Glutamatergic neuron (in vitro differentiated cells): ENCODE measurements at regions not wholly inside any gene's neighbourhood (a gene's known extent, or its start where the extent isn't known, plus 50 kb on each side); places are given as distances from the start of the nearest gene placed in this dataset.

Experiments used
- DNase-seq: peaks from one replicate; pipeline ENCODE4 v3.0.0; 2022
- H3K27ac Mint-ChIP-seq: one replicate; pipeline ENCODE4 v1.8.0; 2020; ENCODE audit warnings: mild to moderate bottlenecking, mixed read lengths, inconsistent platforms; ENCODE audit not compliant: unreplicated experiment
- H3K27me3 Mint-ChIP-seq: one replicate; pipeline ENCODE4 v1.8.0; 2020; ENCODE audit warnings: mild to moderate bottlenecking, moderate library complexity, mixed read lengths, inconsistent platforms; ENCODE audit not compliant: unreplicated experiment
- H3K36me3 Mint-ChIP-seq: one replicate; pipeline ENCODE4 v1.8.0; 2020; ENCODE audit warnings: mild to moderate bottlenecking, mixed read lengths, inconsistent platforms; ENCODE audit not compliant: unreplicated experiment
- H3K4me1 Mint-ChIP-seq: one replicate; pipeline ENCODE4 v1.8.0; 2020; ENCODE audit warnings: mild to moderate bottlenecking, low read depth, mixed read lengths, inconsistent platforms; ENCODE audit not compliant: unreplicated experiment
- H3K4me3 Mint-ChIP-seq: one replicate; pipeline ENCODE4 v1.8.0; 2020; ENCODE audit warnings: mild to moderate bottlenecking, mixed read lengths, inconsistent platforms; ENCODE audit not compliant: unreplicated experiment
- H3K9me3 Mint-ChIP-seq: one replicate; pipeline ENCODE4 v1.8.0; 2020; ENCODE audit warnings: mild to moderate bottlenecking, moderate library complexity, mixed read lengths, inconsistent platforms; ENCODE audit not compliant: unreplicated experiment
- TF ChIP-seq, protein P1 (sequence below): fragments of 200-600 bp; sonication (generic); IDR thresholded peaks from one replicate; pipeline ENCODE4 v1.5.0; 2021; ENCODE audit not compliant: partially characterized antibody, unreplicated experiment

DNA sequence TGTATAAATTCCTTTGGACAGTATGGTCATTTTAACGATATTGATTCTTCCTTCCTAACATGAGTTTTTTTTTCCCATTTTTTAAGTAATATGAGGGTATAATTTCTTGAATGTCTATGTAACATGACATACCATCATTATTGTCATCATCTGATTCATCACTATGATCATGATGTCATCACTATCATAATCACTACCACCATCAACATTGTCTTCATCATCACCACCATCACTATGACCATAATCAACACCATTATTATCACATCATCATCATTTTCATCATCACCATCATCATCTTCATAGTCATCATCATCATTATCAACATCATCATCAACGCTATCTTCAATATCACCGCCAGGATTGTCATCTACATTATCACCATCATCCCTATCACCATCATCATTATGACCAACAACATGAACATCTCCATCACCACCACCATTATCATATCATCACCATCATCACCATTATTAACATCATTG, 1377.2 kb downstream of the CDY2B start:
- Mint-ChIP-seq H3K27ac (no peak overlapping the region), H3K36me3 (no peaks in the 10 kb centered on the region), H3K4me3 (no peak overlapping the region), H3K27me3 (no peaks in the 10 kb centered on the region), H3K4me1 (peaks cover 1% of the 10 kb centered on the region), H3K9me3 (no peaks in the 10 kb centered on the region)
- TF ChIP-seq, protein P1, sequence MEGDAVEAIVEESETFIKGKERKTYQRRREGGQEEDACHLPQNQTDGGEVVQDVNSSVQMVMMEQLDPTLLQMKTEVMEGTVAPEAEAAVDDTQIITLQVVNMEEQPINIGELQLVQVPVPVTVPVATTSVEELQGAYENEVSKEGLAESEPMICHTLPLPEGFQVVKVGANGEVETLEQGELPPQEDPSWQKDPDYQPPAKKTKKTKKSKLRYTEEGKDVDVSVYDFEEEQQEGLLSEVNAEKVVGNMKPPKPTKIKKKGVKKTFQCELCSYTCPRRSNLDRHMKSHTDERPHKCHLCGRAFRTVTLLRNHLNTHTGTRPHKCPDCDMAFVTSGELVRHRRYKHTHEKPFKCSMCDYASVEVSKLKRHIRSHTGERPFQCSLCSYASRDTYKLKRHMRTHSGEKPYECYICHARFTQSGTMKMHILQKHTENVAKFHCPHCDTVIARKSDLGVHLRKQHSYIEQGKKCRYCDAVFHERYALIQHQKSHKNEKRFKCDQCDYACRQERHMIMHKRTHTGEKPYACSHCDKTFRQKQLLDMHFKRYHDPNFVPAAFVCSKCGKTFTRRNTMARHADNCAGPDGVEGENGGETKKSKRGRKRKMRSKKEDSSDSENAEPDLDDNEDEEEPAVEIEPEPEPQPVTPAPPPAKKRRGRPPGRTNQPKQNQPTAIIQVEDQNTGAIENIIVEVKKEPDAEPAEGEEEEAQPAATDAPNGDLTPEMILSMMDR: no peak
- no peak for DNase-seq

DNA sequence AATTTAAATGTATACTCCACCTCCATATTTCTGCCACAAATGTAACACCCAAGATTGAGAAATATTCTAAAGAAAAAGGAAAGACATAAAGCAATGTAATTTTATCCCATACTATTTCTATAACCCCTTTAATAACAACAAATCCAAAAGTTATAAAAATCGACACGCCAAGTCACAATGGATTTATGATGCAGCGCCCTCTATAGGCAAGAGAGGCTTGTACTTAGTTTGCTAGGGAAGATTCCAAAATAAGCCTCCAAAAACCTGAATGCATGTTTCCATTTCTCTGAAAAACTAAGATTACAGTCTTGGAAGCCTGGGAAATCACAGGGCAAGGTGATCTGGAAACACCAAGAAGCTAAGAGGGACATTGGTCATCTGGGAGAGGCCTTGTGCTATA, 1389.3 kb downstream of the CDY2B start:
- Mint-ChIP-seq H3K27ac (no peak overlapping the region), H3K4me1 (no peaks in the 10 kb centered on the region), H3K27me3 (no peaks in the 10 kb centered on the region), H3K36me3 (no peaks in the 10 kb centered on the region), H3K4me3 (no peak overlapping the region), H3K9me3 (no peaks in the 10 kb centered on the region)
- TF ChIP-seq, protein P1: peak; percentile 32
- no peak for DNase-seq

DNA sequence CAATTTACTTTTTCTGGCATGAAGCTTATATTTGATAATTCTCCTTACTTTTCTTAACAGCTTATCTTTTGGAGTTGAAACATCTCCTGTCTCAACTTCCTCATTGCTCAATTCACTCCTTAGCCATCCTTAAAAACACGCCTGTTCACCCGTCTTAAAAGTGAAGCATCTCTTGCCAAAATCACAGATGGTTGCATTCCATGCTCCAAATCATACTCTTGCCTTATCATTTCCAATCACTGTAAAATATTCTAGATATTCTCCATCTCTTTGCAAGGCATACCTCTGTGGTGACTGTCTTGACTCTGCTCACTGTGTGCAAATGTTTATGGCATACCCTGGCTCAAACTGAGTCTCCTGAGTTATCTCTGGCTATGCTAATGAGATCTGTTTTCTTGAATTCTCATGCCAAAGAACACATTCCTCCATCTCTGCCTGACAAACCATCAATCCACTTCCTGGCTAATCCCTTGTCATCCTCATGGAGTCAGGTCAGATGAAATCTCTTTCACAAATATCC, 1393.3 kb downstream of the CDY2B start:
- no peaks in the 10 kb centered on the region for H3K4me1 Mint-ChIP-seq
- H3K27ac Mint-ChIP-seq: no peak overlapping the region
- H3K36me3 Mint-ChIP-seq: no peaks in the 10 kb centered on the region
- DNase-seq: no peak
- no peaks in the 10 kb centered on the region for H3K9me3 Mint-ChIP-seq
- H3K4me3 Mint-ChIP-seq: no peak overlapping the region
- TF ChIP-seq, protein P1: no peak
- no peaks in the 10 kb centered on the region for H3K27me3 Mint-ChIP-seq

DNA sequence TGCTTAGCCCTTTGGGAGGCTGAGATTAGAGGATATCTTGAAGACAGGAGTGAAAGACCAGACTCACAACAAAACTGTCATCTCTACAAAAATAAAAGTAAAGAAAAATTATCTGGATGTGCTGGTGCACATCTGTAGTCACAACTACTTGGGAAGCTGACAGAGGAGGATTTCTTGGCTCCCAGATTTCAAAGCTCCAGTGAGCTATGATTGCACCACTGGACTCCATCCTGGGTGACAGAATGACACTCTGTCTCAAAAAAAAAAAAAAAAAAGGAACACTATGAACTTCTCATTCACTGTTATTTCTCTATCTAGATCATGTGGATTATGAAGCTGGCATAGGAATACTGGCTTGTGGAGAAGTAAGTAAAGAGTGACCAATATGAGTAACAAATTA, 1400.0 kb downstream of the CDY2B start:
- Mint-ChIP-seq H3K4me1 (no peaks in the 10 kb centered on the region), H3K36me3 (no peaks in the 10 kb centered on the region), H3K27ac (no peak overlapping the region), H3K27me3 (no peaks in the 10 kb centered on the region), H3K4me3 (no peak overlapping the region), H3K9me3 (peaks cover 3% of the 10 kb centered on the region)
- TF ChIP-seq, protein P1: no peak
- no peak for DNase-seq

DNA sequence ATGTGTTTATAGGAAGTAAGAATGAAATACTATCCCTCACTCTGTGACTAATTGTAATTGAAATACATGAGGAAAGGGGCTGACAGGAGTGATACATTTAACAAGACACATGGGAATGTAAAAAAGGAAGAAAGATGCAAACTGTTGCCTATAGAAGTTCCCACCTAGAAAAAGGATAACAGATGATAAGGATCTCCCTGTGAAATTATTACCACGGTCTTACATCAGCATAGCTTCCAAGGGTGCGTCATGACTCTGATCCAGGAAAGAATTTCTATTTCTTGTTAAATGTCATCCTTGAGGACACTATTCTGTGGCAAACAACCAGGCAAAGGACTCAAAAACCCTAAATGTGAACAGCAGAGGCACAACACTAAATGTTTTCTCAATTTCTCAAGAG, 1406.0 kb downstream of the CDY2B start:
- Mint-ChIP-seq H3K4me1 (no peaks in the 10 kb centered on the region), H3K36me3 (no peaks in the 10 kb centered on the region), H3K4me3 (no peak overlapping the region), H3K27ac (no peak overlapping the region), H3K27me3 (no peaks in the 10 kb centered on the region), H3K9me3 (peaks cover 3% of the 10 kb centered on the region)
- DNase-seq: no peak
- TF ChIP-seq, protein P1: no peak
